GM18861 (cell line): ENCODE measurements at regions not wholly inside any gene's neighbourhood (a gene's known extent, or its start where the extent isn't known, plus 50 kb on each side); places are given as distances from the start of the nearest gene placed in this dataset.
"Not testable (repeated sequence)": the region's sequence is repeated elsewhere in the genome, so short reads cannot be mapped to it uniquely, and the experiment has no call there.

Experiments
- ATAC-seq: cut with Tn5 transposase; IDR thresholded peaks from one replicate; pipeline ENCODE4 v1.9.1; 2021; ENCODE audit not compliant: unreplicated experiment

DNA sequence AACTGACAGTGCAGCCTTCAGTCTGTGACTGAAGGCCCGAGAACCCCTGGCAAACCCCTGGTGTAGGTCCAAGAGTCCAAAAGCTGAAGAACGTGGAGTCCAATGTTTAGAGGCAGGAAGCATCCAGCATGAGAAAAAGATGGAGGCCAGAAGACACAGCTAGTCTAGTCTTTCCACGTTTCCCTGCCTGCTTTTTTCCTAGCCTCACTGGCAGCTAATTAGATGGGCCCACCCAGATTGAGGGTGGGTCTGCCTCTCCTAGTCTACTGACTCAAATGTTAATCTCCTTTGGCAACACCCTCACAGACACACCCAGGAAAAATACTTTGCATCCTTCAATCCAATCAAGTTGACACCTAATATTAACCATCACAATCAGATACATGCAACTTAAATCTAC is 87.8 kb downstream of the TENT5D start:
- ATAC-seq = not testable (repeated sequence)

DNA sequence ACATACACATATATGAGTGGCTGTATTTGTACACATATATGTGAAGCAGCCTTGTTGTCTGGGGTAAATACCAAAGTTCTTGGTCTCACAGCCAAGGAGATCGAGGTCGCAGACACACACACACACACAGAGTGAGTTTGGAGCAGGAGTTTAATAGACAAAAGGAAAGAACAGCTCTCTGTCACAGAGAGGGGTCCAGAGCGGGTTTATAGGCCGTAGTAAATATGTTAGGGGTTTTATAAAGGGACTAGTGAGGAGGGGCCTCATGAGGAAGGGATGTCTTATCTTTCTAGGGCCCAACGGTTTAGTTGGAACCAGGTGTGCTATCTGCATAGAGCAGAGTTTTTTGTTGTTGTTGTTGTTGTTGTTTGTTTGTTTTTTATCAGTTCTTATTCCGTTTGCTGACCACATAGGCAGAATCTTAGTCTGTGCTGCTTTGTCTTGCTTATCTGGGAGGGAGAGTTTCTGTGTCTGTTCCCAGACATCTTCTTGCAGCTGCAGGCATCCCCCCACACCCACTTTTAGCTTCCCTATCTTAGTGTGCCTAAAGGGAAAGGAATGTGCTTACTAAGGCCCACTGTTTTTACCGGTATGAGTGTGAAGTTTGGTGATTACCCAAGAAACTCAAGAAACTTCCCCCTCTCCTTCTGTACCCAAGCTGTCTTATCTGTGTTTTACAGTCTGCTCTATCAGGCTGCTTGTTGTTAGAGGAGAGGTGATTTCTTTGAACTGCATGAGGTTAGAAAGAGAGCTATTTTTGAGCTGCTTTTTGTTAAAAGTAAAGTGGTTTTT is 91.9 kb downstream of the TENT5D start:
- no peak for ATAC-seq

DNA sequence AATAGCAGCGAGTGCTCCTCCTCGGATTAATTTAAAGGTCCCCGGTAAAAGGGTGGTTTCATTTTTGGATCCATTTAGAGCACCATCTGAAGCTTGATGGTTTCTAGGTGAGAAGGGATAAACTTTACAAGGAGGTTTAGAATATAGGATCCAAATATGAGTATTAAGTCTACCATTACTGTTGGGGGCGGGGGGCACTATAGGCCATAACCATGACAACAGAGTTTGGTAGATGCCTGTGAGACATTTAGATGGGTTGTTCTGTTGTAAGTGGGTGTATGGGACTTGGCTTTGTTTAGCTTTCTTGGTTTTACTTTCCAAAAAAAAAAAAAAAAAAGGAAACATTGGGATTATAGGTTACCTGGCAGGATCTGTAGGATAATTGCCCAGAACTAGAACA is 92.7 kb downstream of the TENT5D start:
- no peak for ATAC-seq

DNA sequence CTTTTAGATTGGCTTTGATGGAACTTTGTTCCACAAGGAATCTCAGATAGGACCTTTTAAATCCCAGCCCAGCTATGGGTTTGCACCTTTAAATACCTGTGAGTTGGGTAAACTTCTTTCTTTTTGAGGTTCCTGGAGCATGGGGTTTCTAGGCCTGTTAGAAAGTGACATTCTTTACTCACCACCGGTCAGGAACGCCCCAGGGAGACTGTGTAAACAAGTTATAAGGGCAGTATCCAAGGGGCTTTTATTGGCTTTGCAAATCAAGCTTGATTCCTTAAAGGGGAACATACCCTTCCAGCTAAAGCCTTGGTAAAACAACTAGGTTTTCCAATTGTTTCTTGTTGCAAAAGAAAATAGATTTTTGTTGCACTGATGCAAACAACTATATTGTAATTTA is 93.4 kb downstream of the TENT5D start:
- no peak for ATAC-seq

DNA sequence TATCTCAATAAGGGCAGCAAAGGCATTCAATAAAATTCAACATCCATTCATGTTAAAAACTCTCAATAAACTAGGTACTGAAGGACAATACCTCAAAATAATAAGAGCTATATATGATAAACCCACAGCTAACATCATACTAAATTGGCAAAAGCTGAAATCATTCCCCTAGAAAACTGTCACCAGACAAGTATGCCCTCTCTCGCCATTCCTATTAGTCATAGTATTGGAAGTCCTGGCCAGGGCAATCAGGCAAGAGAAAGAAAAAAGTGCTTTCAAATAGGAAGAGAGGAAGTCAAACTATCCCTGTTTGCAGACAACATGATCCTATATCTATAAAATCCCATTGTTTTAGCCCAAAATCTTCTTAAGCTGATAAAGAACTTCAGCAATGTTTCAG is 116.8 kb downstream of the TENT5D start:
- no peak for ATAC-seq

DNA sequence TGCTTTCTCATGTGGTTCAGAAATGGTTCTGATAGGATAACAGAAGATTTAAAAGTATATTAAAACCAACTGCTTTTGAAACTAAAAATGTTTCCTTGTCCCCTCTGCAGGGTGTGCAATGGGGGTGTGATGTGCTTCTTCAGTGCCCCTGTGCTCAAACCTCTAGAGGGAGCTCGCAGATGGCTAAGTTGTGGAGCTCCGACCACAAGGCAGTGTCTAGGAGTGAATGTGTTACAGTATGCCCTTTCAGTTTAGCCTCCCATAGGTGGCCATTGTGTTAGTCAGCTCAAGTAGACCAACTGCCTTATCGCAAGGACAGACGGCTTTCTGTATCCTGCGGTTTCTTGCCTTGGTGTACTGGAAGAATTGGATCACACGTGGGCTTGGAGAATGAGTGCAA is 130.5 kb downstream of the TENT5D start:
- no peak for ATAC-seq

DNA sequence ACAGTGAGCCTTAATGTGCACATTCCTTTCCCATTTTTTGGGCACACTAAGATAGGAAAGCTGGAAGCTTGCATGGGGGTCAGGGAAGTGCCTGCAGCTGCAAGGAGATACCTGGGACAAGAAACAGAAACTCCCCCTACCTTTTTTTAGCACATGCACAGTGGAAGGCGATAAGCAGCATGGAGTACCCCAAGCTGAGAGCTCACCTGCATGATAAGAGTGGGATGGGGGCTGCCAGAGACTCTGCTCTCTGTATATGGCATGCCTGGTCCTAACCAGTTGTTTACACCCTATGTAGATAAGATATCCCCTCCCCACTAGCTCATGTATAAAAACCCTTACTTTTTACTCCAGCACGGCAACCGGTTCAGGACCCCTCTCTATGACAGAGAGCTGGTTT is 135.9 kb downstream of the TENT5D start:
- no peak for ATAC-seq

DNA sequence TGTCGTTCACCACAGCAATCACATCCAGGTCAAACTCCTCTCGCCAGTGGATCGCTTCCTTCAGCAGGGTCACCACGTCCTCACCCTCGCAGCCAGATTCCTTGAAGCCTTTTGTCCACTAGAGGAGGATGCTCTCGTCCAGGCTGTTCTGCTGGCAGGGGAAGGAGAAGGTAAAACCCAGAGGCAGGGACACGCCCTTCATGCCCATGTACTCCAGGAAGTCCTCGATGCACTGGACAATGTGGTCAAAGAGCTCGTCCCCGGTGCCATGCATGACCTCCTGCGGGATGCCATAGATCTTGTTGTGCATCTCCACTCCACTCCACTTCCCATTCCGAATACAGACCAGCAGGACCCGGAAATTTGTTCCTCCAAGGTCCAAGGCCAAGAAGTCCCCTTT is 152.4 kb downstream of the TENT5D start:
- no peak for ATAC-seq

DNA sequence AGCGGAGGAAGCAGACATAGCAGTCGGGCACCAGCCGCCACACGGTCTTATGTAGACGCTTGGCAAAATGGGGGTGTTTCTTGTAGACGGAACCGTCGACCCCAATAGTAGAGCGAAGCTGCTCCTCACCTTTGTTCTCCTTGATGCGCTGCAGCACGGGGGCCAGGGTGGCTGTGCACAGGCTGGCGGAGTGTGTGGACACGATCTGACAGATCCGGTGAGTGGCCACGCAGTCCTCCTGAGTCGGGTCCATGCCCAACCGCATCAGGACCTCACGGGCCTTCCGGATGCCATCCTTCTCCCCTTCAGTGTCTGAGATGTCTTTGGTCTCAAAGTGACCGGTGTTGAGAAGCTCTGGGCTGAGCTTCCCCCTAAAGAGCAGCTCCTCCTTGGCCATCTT is 153.0 kb downstream of the TENT5D start:
- ATAC-seq = no peak

DNA sequence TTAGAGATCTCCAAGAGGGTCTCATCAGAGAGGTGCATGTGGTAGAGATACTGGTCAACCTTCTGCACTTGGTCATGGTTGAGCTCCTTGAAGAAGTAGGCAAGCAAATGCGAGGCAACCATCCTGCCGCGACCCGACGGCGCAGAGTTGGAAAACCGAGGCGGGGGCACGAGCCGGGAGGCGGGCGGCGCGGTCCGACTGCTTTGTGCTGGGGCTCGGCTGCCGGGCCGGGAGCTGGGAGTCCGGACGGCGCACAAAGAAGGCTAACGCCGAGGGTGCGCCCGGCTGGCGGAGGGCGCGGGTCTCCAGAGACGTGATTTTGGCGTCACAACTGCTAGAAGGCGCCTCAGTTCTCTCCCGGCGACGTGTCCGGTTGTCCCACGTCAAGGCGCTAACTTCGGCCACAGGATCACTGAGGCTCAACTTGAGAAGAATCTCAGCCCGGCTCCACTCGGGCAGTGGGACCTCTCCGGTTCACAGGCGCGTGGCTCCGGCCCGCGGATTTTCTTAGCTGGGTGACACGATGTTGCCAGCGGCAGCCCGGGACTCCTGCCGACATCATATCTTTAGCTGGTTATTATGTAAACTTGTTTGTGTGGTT is 154.3 kb downstream of the TENT5D start:
- ATAC-seq = not testable (repeated sequence)

DNA sequence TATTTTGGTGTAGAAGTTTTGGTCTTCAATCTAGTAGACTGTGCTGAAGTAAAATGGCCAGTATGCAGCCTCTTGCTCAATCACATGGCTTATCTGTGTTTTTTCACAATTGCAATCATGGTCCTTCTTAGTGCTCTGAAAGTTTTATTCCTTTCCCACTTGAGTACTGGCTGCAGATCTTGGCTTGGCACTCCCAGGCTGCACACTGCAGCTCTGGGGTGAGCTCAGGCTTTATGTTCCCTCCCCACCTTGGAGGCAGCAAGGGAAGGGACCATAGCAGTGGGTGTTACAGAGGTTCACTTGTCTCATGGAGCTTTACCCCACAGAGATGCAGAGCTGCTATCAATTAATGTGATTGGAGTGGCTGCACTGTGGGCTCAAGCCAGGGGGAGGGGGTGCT is 156.0 kb downstream of the TENT5D start:
- ATAC-seq = no peak

DNA sequence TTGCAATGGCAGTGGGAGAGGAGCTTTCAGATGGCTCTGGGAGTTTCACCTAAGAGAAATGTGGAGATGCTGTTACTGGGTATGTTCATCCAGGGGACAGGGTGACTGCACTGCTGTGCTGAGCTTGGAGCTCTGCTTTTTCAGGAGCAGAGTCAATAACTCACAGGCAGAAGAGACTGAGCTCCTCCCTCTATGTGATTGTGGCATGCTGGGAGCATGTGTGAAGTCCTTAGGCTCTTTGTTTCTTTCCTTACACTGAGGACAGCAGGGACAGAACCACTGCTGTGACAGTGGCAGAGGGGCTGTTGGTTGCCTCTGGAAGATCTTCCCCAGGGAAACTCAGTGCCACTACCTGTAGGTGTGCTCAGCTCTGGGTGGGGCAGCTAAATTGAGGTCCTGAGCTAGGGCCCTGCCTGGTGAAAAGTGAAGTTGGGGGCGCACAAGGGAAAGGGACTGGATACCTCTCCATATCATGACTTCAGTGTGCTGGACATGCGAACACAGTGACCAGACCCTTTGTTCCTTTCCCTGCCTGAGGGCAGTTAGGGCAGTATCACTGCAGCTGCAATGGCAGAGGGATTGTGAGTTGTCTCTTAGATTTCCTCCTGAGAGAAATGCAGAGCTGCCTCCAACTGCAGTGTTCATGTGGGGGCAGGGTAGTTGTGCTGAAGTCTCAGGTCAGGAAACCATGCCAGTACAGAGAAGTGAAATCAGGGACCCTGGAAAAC is 156.7 kb downstream of the TENT5D start:
- ATAC-seq = no peak

DNA sequence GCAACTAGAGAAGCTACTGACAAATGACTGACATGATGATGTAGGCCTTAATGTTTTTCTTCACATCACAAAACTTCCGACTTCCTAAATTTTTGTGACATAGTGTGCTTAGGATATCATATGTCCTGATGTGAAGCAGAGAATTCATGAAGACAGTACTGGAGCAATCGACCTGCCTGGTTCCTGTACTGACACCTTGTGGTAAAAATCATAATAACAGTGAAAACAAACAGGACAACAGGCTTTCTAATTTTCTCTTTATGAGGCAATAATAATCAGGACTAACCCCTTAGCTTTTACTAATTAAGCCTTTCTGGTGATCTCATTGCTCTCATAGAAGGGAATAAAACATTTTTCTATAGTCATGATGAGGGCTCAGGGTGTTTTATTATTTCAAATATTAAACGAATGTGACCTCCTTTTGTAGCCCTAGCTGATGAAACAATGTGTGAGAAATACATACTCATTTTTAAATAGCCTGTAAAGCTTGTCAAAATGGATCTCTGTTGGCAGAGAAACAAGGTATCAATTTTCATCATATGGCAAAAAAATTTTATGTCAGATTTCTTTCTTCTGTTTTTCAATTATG is 158.4 kb downstream of the TENT5D start:
- peak; percentile 66 for ATAC-seq

DNA sequence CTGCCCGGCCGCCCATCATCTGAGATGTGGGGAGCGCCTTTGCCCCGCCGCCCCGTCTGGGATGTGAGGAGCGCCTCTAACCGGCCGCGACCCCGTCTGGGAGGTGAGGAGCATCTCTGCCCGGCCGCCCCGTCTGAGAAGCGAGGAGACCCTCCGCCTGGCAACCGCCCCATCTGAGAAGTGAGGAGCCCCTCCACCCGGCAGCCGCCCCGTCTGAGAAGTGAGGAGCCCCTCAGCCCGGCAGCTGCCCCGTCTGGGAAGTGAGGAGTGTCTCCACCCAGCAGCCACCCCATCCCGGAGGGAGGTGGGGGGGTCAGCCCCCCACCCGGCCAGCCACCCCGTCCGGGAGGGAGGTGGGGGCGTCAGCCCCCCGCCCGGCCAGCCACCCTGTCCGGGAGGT is 170.7 kb downstream of the TENT5D start:
- not testable (repeated sequence) for ATAC-seq

DNA sequence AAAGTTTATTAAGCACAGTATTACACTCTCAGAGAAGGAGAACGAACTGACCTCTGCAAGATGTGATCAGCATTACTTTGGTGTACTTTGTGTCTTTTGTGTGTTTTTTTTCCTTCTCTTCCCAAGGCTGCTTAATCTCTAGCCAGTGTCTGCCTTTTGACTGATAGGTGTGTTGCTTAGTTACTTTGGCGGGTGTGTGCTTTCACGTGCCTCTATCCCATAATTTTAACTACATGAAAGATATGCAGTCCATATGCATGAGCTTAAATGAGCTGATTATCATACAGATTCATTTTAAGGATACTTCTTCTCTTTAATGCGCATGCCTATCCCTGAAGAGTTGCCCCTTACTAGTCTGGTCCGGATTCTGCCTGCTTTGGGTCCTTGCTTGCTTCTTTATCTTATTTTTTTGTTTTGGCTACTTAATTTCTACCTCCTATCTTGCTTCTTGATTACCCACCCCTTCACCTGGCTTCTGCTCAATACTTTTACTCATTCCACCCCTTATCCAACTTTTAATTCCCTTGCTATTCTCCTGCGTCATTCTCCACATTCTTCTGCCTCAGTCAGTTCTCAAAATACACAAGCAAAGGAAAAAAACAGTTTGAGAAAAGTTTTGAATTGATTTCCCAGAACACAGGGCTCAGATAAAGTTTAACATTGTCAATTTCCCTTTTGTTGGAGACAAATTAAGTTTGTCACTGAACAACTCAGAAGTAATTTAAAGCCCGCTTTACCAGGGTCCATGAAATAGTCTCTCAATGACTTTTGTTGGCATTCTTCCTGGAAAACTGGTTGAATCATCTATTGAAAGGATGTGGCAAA is 182.0 kb downstream of the TENT5D start:
- no peak for ATAC-seq
